ENCODE measurements at regions not wholly inside any gene's neighbourhood (a gene's known extent, or its start where the extent isn't known, plus 50 kb on each side); places are given as distances from the start of the nearest gene placed in this dataset.

GRCh38 chr1:17907999-17908398 is 152.9 kb downstream of the ACTL8 start:
- DNase-seq: no peak

DNA sequence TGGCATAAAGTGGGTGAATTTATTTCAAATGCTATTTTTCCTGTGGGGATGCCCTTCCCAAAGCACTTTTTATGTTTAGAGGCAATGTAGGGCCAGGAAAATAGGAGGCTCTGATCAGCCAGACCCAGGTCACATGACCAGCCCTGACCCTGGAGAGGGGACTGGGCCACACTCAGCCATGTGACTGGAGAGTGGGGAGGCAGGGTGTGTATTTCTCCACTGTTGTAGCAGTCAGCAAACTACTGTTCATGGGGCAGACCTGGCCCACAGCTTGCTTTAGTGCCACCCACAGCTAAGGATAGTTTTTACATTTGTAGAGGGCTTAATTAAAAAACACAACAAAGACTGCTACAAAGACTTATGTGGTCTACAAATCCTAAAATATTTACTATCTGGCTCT is 153.8 kb downstream of the ACTL8 start:
- no peak for DNase-seq

DNA sequence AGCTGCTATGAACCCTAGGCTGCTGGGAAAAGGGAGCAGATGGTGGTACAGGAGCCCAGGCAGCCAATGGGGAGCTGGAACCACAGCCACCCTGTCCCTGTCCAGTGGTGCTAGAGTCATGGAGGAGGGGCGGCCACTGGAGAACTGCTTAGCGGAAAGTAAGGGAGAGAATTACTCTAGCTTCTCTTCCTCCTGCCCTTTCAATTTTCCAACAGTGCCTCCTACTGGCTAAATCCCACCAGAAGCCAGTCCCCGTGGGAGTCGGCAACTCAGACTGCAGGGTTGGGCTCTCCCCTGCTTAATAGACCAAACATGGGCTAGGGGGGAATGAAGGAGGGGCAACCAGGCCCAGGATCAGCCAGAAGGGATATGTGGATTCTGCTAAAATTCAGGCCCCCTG is 154.5 kb downstream of the ACTL8 start:
- no peak for DNase-seq

DNA sequence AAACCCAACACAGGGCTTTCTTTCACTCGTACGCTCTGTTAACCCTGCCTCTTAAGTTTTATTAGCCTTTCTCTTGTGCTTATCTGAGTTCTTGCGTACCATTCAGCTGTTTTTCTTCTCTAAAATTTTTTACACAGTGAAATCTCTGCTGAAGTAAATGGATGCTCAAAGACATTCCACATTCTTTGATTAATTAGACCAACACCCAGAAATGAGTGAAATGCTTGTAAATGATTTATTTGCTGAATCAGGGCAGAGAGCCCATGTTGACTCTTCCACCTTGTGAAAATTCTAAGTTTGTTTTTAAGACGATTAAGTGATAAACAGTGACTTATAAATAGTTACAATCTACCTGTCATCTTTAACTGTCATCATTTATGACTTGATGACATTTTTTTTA is 156.7 kb downstream of the ACTL8 start:
- no peak for DNase-seq

GRCh38 chr1:17912491-17912890 is 157.4 kb downstream of the ACTL8 start:
- no peak for DNase-seq

GRCh38 chr1:17913326-17914115 is 158.4 kb downstream of the ACTL8 start:
- DNase-seq: no peak

DNA sequence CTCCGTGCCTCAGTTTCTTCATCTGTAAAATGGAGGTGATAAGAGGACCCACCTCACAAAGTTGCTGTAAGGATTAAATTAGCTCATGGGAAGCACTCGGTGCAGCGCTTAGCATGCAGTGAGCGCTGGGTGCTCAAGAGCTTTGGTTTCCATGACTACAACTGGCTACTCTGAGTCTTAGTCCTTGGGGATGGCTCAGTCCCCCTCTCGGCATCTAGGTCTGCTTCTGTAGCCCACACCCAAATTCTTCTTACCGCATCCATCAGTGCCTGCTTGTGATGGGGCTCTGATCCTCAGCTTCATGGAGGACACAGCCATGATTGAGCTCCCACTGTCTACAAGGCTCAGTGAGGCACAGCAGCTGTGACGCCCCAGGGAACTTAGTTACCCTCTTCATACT is 159.0 kb downstream of the ACTL8 start:
- DNase-seq: no peak

DNA sequence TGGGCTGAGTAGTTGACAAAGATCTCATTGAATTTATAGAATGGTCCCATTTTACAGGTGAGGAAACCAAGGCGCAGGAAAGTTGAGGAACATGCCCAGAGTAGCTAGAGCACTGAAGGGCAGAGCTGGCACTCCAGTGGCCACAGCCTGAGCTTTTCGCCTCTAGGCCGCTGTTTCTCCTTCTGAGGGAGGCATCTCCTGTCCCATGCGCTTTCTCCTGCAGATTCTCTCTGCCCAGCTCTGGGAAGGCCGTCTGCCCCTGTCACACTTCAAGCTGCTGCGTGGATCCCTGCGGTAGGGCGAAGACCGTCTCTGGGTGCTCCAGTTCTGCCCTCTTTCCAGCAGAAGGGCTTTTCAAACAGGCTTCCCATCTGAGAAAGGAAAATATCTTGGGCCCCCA is 159.9 kb downstream of the ACTL8 start:
- no peak for DNase-seq

- DNase-seq: no peak
Measured at GRCh38 chr1:17915511-17916197, 160.5 kb downstream of the ACTL8 start.

DNA sequence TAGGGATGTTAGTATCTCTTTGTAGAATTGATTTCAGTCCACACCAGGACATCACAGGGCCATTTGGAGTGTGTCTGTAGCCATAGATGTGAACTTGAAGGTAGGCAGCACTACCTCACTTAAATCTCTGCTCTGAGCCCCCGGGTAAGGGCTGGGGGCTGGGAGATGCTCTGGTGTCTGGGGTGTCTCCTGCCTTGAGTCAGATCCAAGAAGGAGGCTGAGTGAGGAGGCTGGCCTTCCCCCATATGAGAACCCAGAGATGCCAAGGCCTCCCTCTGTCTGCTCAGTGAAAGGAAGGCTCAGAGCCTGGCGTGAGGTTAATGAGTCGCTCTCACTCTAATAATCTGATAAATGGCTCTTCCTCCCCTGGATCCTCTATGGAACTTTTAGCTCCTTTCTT is 161.6 kb downstream of the ACTL8 start:
- no peak for DNase-seq

- no peak for DNase-seq
Measured at GRCh38 chr1:17919525-17920439, 164.6 kb downstream of the ACTL8 start.

DNA sequence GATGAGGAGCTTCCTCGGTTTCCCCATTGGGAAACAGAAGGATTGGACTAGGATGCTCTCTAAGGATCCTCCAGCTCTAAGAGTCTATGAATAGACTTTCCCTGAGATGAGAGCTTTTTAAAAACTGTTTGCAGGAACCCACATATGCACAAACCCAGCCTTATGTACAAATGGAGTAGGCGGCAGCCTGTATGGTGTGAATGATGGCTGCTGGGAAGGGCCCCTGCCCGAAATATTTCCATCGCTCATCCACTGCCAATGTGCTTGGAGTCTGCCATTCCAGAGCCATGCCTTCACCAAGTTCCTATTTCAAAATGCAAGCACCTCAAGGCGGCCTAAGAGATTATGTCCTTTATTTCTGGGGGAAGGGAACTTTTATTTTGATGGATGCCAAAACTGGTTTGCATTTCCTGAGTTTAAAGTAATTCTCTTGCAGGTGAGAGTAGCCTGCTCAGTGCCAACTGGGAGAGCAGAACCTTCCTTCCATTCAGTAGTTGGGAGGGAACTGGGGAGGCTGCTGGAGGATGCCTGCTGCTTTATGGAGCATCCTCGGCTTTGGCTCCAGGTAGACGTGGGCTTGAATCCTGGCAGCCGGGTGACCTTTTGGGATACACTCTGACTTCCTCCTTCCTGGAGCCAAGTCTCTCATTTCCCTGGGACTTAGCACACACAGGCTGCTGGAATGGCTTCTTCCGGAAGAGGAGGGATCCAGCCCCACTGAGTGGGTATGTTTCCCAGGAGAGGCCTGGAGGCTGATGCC is 165.9 kb downstream of the ACTL8 start:
- DNase-seq: no peak

DNA sequence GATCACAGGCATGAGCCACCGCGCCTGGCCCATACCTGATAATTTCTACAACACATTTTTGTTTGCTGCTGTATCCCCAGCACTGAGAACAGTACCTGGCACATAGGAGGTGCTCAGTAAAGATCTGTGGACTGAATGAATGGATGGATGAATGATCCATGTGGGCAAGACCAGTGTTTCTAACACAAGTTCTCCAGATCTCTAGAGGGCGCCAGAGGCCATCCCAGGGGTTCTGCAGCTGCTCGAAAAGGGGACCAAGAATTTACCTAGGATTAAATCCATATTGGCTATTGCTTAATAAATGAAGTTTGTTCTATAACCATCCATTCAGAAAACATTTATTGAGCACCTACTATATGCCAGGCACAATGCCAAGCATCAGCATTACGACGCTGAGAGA is 167.7 kb downstream of the ACTL8 start:
- peak; percentile 8 to 19 for DNase-seq

GRCh38 chr1:17923666-17924065 is 168.5 kb downstream of the ACTL8 start:
- no peak for DNase-seq

DNA sequence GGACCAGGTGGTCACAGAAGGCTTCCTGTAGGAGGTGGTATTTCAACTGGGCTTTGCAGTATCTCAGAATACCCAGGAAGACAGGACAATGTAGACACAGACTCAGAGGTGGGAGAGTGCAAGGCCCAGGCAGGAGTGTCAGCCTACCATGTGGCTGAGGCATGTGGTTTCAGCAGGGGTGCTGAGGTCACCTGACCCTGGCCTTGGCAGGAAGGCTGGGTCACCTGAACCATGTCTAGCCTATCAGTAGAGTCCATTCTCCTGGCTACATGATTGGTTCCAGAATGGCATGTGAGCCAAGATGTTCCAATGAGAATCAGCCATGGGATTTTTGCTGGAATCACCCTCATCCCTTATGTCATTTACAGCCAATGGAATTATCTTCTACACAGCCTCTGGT is 169.4 kb downstream of the ACTL8 start:
- no peak for DNase-seq

DNA sequence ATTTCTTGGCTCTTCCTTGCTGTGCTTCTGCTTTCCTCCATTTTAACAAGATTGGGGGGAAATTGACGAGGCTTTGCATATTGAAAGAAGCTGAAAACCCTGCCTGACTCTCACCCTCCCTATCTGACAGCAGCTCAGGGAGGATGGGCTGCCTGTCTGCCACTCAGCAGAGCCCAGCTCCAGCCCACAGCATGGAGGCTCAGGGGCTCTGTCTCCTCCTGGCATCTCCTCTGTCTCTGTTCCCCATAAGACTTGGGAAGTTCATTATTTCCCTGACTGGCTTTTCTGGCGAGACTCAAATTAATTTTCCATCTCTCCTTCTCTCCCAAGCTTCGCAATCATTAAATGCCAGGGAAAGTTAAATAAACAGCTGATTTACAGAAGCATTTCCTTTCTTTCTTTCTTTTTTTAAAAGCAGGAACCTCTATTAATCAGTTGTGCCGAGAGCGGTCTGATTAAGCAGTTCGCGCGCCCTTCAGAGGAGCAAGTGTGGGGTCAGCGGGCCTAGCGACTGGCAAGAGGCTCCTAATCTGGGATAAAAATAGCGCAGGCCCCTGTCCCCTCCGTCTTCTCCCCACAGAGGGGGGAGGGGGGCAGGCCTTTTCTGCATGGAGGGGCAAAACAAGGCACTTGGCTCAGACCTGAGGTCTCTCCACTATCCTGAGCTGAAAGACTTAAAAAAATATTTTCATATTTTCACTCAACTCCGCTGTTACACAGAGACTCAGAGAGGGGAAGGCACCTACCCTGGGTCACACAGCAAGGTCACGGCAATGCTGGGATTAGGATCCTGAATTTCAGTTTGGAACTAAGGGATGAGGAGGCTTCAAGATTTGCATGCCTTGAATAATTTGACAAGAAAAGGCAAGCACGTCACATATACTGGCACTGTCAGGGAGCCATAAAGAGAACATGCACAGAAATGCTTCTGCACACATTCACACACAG is 170.4 kb downstream of the ACTL8 start:
- no peak for DNase-seq

DNA sequence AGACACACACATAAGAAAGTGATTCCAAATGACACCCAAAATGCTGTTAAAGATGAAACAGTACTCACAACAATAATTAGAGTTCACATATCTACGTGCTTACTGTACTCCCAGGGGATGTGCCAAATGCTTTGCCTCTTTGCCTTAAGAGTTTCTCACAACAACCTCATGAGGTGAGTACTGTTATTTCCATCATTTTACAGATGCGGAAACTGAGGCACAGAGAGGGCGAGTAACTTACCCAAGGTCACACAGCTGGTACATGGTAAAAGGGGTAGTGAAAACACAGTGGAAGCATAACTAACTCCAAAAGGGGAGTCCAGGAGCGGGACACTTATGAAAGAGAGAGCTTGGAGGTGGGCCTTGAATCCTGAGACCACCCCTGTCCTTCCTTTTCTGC is 171.8 kb downstream of the ACTL8 start:
- no peak for DNase-seq

DNA sequence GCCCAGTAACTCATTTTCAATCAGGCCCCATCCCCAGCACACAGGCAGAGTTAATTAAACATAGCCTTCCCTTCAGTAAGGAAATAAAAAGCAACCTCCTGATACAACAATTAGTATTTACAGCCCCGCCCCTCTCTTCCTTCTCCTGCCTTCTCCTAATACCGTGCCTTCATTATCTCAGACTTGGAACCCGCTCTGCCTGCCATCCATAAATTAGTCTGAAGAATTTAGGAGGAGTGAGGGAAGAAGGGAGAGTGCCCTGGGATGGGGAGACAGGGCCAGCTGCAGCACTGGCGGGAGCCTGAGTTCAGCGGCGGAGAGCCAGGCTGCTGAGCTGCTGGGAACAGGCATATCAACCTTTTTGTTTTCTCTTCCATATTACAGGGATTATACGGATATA is 172.8 kb downstream of the ACTL8 start:
- DNase-seq: no peak

GRCh38 chr1:17929224-17929623 is 174.1 kb downstream of the ACTL8 start:
- DNase-seq: no peak

DNA sequence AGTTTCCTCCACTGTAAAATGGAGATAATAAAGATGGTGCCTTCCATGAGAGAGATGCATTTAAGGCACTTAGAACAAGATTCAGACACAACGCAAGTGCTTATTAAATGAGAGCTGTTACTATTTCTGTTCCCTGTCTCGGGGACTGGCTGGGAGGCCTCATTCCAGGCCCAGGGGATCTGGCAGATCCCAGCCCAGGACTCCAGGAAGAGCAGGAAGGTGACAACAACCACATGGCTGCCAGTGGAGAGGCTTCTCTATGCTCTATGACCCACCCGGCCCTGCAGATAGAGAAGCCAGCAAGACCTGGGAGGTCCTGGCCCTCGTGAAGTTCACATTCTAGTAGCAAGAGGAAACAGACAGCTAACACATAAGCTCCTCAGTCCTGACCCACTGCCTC is 175.5 kb downstream of the ACTL8 start:
- no peak for DNase-seq

DNA sequence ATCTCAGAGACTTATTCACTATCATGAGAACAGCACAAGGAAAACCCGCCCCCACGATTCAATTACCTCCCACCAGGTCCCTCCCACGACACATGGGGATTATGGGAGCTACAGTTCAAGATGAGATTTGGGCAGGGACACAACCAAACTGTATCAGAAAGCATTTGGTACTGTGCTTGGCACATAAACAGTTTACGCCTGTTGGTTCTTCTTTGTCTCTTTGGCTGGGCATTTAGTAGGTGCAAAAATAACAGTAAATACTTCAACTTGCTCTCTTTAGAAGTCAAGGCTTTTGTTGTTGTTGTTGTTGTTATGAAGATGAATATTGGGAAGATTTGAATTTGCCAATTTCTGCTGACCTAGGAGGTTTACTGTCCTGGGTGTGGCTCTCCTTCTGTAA is 175.4 kb upstream of the IGSF21 start:
- no peak for DNase-seq

- DNase-seq: no peak
Measured at GRCh38 chr1:17933501-17933900, 174.1 kb upstream of the IGSF21 start.
